SK-N-SH (cell line): ENCODE measurements at regions not wholly inside any gene's neighbourhood (a gene's known extent, or its start where the extent isn't known, plus 50 kb on each side); places are given as distances from the start of the nearest gene placed in this dataset.

Source experiments
- EZH2phosphoT487 ChIP-seq: fragments of 200-600 bp; sonication (generic); IDR thresholded peaks from 2 replicates; pipeline ENCODE4 v1.6.1; 2017; ENCODE audit warnings: low read depth, mixed run types, mild to moderate bottlenecking, antibody characterized with exemption, moderate library complexity, borderline replicate concordance
- FOXM1 ChIP-seq: IDR thresholded peaks from 2 replicates; pipeline ENCODE4 v1.4.0; 2012; ENCODE audit warnings: low read depth, mild to moderate bottlenecking
- RAD21 ChIP-seq: IDR thresholded peaks from 2 replicates; pipeline ENCODE4 v1.6.1; 2012; ENCODE audit warnings: mild to moderate bottlenecking, low read length

GRCh38 chr7:37518266-37518665 lies 69.6 kb upstream of the ELMO1 start:
- TF ChIP-seq FOXM1 (no peak), RAD21 (no peak), EZH2phosphoT487 (no peak)
